ENCODE measurements at regions not wholly inside any gene's neighbourhood (a gene's known extent, or its start where the extent isn't known, plus 50 kb on each side); places are given as distances from the start of the nearest gene placed in this dataset.

DNA sequence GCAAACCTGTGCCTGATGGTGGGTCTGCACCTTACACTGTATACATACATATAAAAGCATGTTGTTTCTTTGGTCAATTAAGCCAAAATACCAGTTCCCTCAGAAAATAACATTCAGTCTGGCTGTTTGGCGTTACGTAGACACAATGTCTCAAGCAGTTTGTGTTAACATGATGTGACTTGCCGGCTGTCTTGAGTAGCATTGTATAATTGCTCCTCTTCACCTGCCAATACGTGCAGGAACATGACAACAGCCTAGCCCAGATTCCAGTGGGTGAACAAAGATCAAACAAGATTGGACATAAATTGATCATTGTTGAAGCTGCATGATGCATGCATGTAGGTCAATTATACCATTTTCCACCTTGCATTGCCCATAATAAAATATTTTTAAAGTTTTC is 102.3 kb downstream of the F11 start:
- TF ChIP-seq POLR2A (IDR thresholded peaks at IDR 0.05) = no peak
- TF ChIP-seq, protein P1, sequence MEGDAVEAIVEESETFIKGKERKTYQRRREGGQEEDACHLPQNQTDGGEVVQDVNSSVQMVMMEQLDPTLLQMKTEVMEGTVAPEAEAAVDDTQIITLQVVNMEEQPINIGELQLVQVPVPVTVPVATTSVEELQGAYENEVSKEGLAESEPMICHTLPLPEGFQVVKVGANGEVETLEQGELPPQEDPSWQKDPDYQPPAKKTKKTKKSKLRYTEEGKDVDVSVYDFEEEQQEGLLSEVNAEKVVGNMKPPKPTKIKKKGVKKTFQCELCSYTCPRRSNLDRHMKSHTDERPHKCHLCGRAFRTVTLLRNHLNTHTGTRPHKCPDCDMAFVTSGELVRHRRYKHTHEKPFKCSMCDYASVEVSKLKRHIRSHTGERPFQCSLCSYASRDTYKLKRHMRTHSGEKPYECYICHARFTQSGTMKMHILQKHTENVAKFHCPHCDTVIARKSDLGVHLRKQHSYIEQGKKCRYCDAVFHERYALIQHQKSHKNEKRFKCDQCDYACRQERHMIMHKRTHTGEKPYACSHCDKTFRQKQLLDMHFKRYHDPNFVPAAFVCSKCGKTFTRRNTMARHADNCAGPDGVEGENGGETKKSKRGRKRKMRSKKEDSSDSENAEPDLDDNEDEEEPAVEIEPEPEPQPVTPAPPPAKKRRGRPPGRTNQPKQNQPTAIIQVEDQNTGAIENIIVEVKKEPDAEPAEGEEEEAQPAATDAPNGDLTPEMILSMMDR (IDR thresholded peaks at IDR 0.05) = no peak
